ENCODE measurements at regions not wholly inside any gene's neighbourhood (a gene's known extent, or its start where the extent isn't known, plus 50 kb on each side); places are given as distances from the start of the nearest gene placed in this dataset.

DNA sequence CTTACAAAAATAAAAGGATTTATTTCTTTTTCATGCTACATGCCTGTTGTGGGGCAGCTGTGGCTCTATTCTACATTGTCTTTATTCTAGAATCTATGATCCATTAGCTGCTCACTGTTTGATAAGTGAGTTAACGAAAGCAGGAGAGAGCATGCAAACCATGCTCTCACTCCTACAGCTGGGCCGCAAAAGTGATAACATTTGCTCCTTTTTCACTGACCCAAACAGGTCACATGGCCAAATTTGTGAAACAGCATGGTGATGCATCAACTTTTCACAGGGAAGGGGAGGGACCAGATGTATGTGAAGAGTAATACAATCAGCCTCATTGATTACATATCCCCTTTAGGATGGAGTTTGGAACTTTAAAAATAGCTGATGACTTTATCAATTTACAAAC lies 456.9 kb upstream of the SYT1 start:
- no peak for TF ChIP-seq CTCF (IDR thresholded peaks at IDR 0.05)
- TF ChIP-seq EP300 (IDR thresholded peaks at IDR 0.05) = no peak
- no peak for TF ChIP-seq POLR2AphosphoS5 (IDR thresholded peaks at IDR 0.05)
- TF ChIP-seq POLR2A (IDR thresholded peaks at IDR 0.05) = no peak
